Fibroblast of the aortic adventitia (primary cell): ENCODE measurements at regions not wholly inside any gene's neighbourhood (a gene's known extent, or its start where the extent isn't known, plus 50 kb on each side); places are given as distances from the start of the nearest gene placed in this dataset.

ENCODE experiments used
- DNase-seq: peaks from one replicate; pipeline ENCODE4 v3.0.0-alpha.2; 2010; ENCODE audit warnings: low read depth
- H3K4me3 ChIP-seq: 2 replicates; pipeline ENCODE4 v1.5.1; 2011; ENCODE audit warnings: low read depth, mild to moderate bottlenecking, control low read depth, low read length, moderate library complexity
- CTCF ChIP-seq: IDR thresholded peaks from 2 replicates; pipeline ENCODE4 v1.5.1; 2011; ENCODE audit warnings: mild to moderate bottlenecking, low read length, control low read depth, inconsistent platforms; ENCODE audit not compliant: insufficient read depth

- TF ChIP-seq CTCF = no peak
- no peak overlapping the region for H3K4me3 ChIP-seq
- no peak for DNase-seq
Observed at GRCh38 chr7:42714356-42714755, 197.5 kb downstream of the C7orf25 start.

GRCh38 chr7:42709284-42709683 is 202.6 kb downstream of the C7orf25 start:
- no peak for TF ChIP-seq CTCF
- DNase-seq = no peak

GRCh38 chr7:42704710-42705109 is 207.2 kb downstream of the C7orf25 start:
- no peak overlapping the region for H3K4me3 ChIP-seq
- DNase-seq = no peak
- no peak for TF ChIP-seq CTCF

More at GRCh38 chr7:42709284-42709683, 202.6 kb downstream of the C7orf25 start:
- no peak overlapping the region for H3K4me3 ChIP-seq

GRCh38 chr7:42702647-42703046 is 209.2 kb downstream of the C7orf25 start:
- DNase-seq = no peak
- no peak overlapping the region for H3K4me3 ChIP-seq
- TF ChIP-seq CTCF = no peak

- DNase-seq = peak; percentile 48
- peak; percentile 29 for TF ChIP-seq CTCF
- no peak overlapping the region for H3K4me3 ChIP-seq
Observed at GRCh38 chr7:42700406-42701327, 211.2 kb downstream of the C7orf25 start.

GRCh38 chr7:42699380-42700178 is 212.3 kb downstream of the C7orf25 start:
- TF ChIP-seq CTCF = no peak
- H3K4me3 ChIP-seq = no peak overlapping the region
- peak; percentile 23 for DNase-seq
